GM23338 (cell line): ENCODE measurements at regions not wholly inside any gene's neighbourhood (a gene's known extent, or its start where the extent isn't known, plus 50 kb on each side); places are given as distances from the start of the nearest gene placed in this dataset.
"Not testable (repeated sequence)": the region's sequence is repeated elsewhere in the genome, so short reads cannot be mapped to it uniquely, and the experiment has no call there.

Source experiments
- ATAC-seq: fragments of 200-7000 bp; cut with Tn5 transposase; 3 replicates; pipeline ENCODE4 v1.9.1; 2020
- DNase-seq: peaks from one replicate; pipeline ENCODE4 v3.0.0-alpha.2; 2015; ENCODE audit warnings: low spot score
- H2AFZ ChIP-seq: fragments of 200-600 bp; sonication (generic); 2 replicates; pipeline ENCODE4 v1.8.0; 2016; ENCODE audit warnings: antibody characterized with exemption, mild to moderate bottlenecking, moderate library complexity
- H3F3A ChIP-seq: fragments of 200-600 bp; sonication (generic); replicated peaks from 2 replicates; pipeline ENCODE4 v1.8.0; 2017; ENCODE audit warnings: antibody characterized with exemption, mixed run types, low read depth
- H3K27ac ChIP-seq: fragments of 200-600 bp; sonication (generic); 2 replicates; pipeline ENCODE4 v1.6.1; 2016; ENCODE audit warnings: low read depth
- H3K27me3 ChIP-seq: fragments of 200-600 bp; sonication (generic); 2 replicates; pipeline ENCODE4 v1.8.0; 2016; ENCODE audit warnings: mild to moderate bottlenecking, mixed run types, moderate library complexity; ENCODE audit not compliant: insufficient read depth
- H3K36me3 ChIP-seq: fragments of 200-600 bp; sonication (generic); 2 replicates; pipeline ENCODE4 v1.8.0; 2016; ENCODE audit warnings: mild to moderate bottlenecking; ENCODE audit not compliant: insufficient read depth
- H3K4me1 ChIP-seq: fragments of 200-600 bp; sonication (generic); 2 replicates; pipeline ENCODE4 v1.8.0; 2016; ENCODE audit warnings: mild to moderate bottlenecking, moderate library complexity; ENCODE audit not compliant: insufficient read depth
- H3K4me2 ChIP-seq: fragments of 200-600 bp; sonication (generic); 2 replicates; pipeline ENCODE4 v1.7.1; 2017; ENCODE audit warnings: mixed run types
- H3K4me3 ChIP-seq: fragments of 200-600 bp; sonication (generic); 2 replicates; pipeline ENCODE4 v1.6.1; 2016; ENCODE audit warnings: mixed run types
- H3K79me2 ChIP-seq: fragments of 200-600 bp; sonication (generic); replicated peaks from 2 replicates; pipeline ENCODE4 v1.8.0; 2017; ENCODE audit warnings: mild to moderate bottlenecking; ENCODE audit not compliant: insufficient read depth
- H3K9me2 ChIP-seq: fragments of 200-600 bp; sonication (generic); 2 replicates; pipeline ENCODE4 v1.8.0; 2017; ENCODE audit not compliant: insufficient read depth
- H4K20me1 ChIP-seq: fragments of 200-600 bp; sonication (generic); replicated peaks from 2 replicates; pipeline ENCODE4 v1.8.0; 2017; ENCODE audit warnings: mild to moderate bottlenecking; ENCODE audit not compliant: insufficient read depth
- H3K27ac Mint-ChIP-seq: 2 replicates; pipeline ENCODE4 v1.8.0; 2020; ENCODE audit warnings: inconsistent platforms, mild to moderate bottlenecking, moderate library complexity, mixed read lengths
- H3K27me3 Mint-ChIP-seq: 3 replicates; pipeline ENCODE4 v1.8.0; 2022; ENCODE audit warnings: low read depth, mild to moderate bottlenecking, moderate library complexity, mixed read lengths, inconsistent platforms; ENCODE audit not compliant: insufficient read depth, poor library complexity
- H3K36me3 Mint-ChIP-seq: 3 replicates; pipeline ENCODE4 v1.8.0; 2021; ENCODE audit warnings: low read depth, mild to moderate bottlenecking, inconsistent platforms, moderate library complexity, mixed read lengths
- H3K4me1 Mint-ChIP-seq: 3 replicates; pipeline ENCODE4 v1.8.0; 2020; ENCODE audit warnings: mild to moderate bottlenecking, inconsistent platforms, mixed read lengths
- H3K4me3 Mint-ChIP-seq: 3 replicates; pipeline ENCODE4 v1.8.0; 2021; ENCODE audit warnings: moderate library complexity, mild to moderate bottlenecking, inconsistent platforms, mixed read lengths
- H3K9me3 Mint-ChIP-seq: 3 replicates; pipeline ENCODE4 v1.8.0; 2020; ENCODE audit warnings: moderate library complexity, mild to moderate bottlenecking, inconsistent platforms, mixed read lengths
- CREB1 ChIP-seq: fragments of 250-450 bp; sonication (Bioruptor Pico); IDR thresholded peaks from 2 replicates; pipeline ENCODE4 v1.5.0; 2020; ENCODE audit warnings: low read depth, mild to moderate bottlenecking, moderate library complexity
- CTCF ChIP-seq, 2 experiments: fragments of 200-600 bp in 1 of 2; sonication (generic) in 1 of 2; conservative IDR thresholded peaks; 2 replicates each; pipeline versions ENCODE4 v1.5.1 to v1.6.1; 2016 to 2017; ENCODE audit warnings: antibody characterized with exemption in 2 of 2, low read depth in 2 of 2, mild to moderate bottlenecking in 2 of 2, moderate library complexity in 1 of 2

DNA sequence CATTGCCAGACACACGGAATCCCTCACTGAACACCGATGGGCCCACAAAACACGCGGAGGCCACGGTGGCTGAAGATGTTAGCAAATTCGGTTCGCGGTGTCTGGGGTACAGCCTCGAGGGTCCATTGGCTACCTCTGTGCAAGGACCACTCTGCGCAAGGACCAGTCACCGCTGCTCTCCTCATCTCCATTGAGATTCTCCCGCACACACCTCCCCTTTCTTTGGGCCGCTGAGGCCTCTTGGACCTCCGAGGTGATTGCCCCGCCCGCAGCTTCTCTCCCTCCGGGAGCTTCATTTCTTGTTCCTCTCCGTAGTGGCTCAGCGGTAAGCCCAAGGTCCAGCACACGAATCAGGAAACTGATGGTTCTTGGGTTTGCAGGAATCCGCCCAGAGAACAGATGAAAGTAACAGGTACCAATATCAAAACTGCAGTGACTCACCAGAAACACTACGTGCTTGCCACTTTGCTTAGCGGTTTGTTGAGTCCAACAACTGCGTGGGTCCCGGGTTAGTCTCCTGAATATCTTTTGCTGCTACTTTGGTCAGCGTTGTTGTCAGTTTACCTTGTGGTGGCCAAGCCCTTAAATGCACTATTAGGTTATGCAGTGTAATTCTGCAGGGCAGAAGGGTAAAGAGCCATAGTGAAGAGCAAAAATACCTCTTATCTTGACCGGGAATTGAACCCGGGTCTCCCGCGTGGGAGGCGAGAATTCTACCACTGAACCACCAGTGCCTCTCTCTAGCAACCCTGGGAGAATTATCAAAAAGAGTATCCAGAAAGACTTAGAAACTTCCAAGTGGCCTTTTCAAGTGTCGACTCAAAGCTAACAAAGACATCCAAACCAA lies 126.8 kb downstream of the PPIAL4A start:
- not testable (repeated sequence) for H3K27ac Mint-ChIP-seq, H3K4me3 ChIP-seq, H3K9me3 Mint-ChIP-seq, H3K36me3 Mint-ChIP-seq, H2AFZ ChIP-seq, H3F3A ChIP-seq, H3K4me1 Mint-ChIP-seq, H3K27me3 ChIP-seq, H3K27ac ChIP-seq, H4K20me1 ChIP-seq, H3K79me2 ChIP-seq, H3K9me2 ChIP-seq, H3K36me3 ChIP-seq, H3K4me1 ChIP-seq, H3K4me2 ChIP-seq
- H3K4me3 Mint-ChIP-seq = peak overlapping the region; percentile 60; the same call in 2 of the 3 replicates
- peak; percentile 81 for DNase-seq
- peak; percentile 10; the same call in 1 of the 2 replicates for TF ChIP-seq CREB1 (CRISPR knock-in tag)
- ATAC-seq = peak; percentile 69
- H3K27me3 Mint-ChIP-seq = peaks cover 13% of the 10 kb centered on the region

DNA sequence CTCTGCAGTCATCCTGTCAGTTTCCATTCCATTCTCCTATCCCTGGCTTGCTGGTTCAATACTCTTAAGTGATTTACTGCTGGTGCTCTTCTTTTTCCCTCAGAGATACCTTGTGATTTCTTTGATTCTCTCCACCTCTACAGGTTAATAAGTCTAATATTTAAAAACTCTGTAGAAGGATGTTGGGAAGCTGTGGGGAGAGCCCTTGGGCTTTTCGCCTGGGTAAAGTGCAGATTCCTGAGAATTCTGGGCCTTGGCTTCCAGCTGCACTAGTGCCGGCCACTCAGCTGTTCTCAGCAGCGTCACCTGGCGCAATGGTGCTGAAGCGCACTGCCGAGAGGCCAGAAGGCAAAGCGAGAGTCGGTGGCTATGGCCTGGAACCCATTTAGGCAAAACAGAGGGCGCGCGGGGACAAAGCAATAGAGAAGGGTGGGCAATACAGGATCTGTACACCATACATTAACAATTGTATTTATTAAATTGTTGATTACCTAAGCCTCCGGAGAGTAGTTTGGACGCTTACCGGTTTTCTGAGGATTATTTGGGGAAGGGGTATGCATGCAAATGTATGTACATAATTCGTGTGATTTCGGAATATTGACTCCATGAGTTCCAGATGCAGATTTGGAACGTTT lies 130.3 kb downstream of the PPIAL4A start:
- H3K27me3 ChIP-seq, H3K79me2 ChIP-seq, H3K9me2 ChIP-seq, H3K4me2 ChIP-seq, H3K9me3 Mint-ChIP-seq, H3K4me1 Mint-ChIP-seq, H3K27me3 Mint-ChIP-seq, H3K4me1 ChIP-seq, H3K27ac ChIP-seq, H3K4me3 Mint-ChIP-seq, DNase-seq, H3K36me3 Mint-ChIP-seq, H3K27ac Mint-ChIP-seq, H3F3A ChIP-seq, H3K36me3 ChIP-seq, H4K20me1 ChIP-seq, H2AFZ ChIP-seq: not testable (repeated sequence)
- 0 out of 4 replicates have a peak, but pooled peaks of 1 of the 2 experiments have one; percentile 9 for TF ChIP-seq CTCF (conservative IDR thresholded peaks at IDR 0.05; ENCODE audit: low read depth in 2 of 2)
- H3K4me3 ChIP-seq = peak overlapping the region; percentile 48; the same call in 1 of the 2 replicates
- ATAC-seq = peak; percentile 77

DNA sequence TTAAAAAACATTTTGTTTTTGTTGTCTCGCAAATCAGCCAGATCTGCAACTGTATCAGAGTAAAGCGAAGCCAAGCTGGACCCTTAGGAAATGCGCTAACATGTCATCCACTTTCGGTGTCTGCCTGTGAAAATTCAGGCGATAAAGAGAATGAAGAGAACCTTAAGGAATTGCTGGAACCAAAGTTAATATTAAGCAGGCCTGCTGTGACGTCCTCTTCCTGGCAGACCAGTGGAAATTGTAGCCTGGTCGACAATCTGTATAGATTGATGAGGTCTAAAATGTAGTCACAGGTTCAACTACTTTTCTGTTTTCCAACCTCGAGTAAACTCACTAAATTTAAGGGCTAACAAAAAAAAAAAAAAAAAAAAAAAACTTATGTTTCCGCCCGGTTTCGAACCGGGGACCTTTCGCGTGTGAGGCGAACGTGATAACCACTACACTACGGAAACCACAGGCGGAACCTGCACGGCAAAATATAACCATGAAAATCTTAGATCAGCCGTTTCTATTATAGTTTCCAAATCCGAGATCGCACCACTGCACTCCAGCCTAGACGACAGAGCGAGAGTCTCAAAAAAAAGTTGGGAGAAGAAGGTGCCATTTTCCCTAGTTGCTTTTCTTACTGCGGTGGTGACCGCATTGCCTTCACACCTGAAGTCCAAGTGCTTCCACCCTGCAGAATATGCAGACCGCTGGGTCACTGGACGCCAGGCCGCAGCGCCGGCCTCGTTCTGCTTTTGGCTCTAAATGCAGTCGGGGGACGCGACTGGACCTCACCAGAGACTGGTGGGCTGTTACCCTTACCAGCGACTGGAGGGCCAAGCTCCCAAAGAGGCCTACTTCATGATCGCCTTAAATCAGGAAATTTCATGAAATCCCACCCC lies 131.0 kb downstream of the PPIAL4A start:
- DNase-seq = peak; percentile 57

GRCh38 chr1:121021716-121022115 lies 132.1 kb downstream of the PPIAL4A start:
- H3K27me3 Mint-ChIP-seq, H3K79me2 ChIP-seq, H4K20me1 ChIP-seq, H3K4me1 Mint-ChIP-seq, H3K27me3 ChIP-seq, H3K9me2 ChIP-seq, H3K9me3 Mint-ChIP-seq, H3F3A ChIP-seq, H3K27ac Mint-ChIP-seq, H3K27ac ChIP-seq, H3K36me3 Mint-ChIP-seq, H3K36me3 ChIP-seq, H3K4me1 ChIP-seq, H2AFZ ChIP-seq: not testable (repeated sequence)
- Histone ChIP-seq H3K4me2 (peak overlapping the region; percentile 81), H3K4me3 (peak overlapping the region; percentile 64)
- peak; percentile 0 for DNase-seq
- peak; percentile 26 for ATAC-seq
- peak overlapping the region; percentile 67; the same call in 2 of the 3 replicates for H3K4me3 Mint-ChIP-seq

More for the DNA sequence above, 131.0 kb downstream of the PPIAL4A start:
- ATAC-seq = peak; percentile 33
- peak overlapping the region; percentile 64 for H3K4me3 ChIP-seq
- not testable (repeated sequence) for H3K27ac ChIP-seq, H3F3A ChIP-seq, H3K9me2 ChIP-seq, H3K9me3 Mint-ChIP-seq, H3K27ac Mint-ChIP-seq, H2AFZ ChIP-seq, H3K27me3 Mint-ChIP-seq, H3K79me2 ChIP-seq, H3K27me3 ChIP-seq, H3K36me3 ChIP-seq, H4K20me1 ChIP-seq, H3K36me3 Mint-ChIP-seq, H3K4me1 Mint-ChIP-seq, H3K4me1 ChIP-seq
- H3K4me3 Mint-ChIP-seq = peak overlapping the region; percentile 80
- H3K4me2 ChIP-seq = peak overlapping the region; percentile 73; the same call in 1 of the 2 replicates

DNA sequence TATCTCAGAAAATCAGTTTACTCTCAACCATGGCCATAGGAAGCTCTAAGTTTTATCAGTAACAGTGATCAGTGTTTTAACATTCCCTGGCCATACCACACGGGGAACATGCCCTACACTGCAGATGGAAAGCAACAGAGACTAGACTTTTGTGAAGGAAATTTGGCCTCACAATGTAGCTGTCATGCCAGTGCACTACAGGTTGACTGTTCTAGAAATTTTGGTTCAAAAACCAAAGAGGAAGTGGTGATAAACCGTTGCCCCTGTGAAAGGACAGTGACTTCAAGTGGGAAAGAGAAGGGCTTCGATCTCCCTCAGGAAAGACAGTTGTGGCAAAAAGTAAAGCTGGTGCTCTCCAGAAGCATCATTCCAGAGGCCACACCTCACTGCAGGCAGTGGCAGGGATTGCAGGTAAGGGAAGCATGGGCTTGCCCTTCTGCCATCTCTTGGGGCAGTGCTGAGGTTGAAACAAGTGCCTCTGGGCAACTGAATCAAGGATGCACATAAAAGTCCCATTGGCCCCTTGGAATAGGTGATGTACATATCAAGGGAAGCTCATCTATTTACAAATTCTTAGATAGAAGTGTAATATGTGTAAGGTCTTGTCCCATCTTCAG lies 143.4 kb downstream of the PPIAL4A start:
- peak; percentile 82 for ATAC-seq
- H3K4me2 ChIP-seq, H3K4me3 Mint-ChIP-seq: not testable (repeated sequence)

More for the DNA sequence above, 143.4 kb downstream of the PPIAL4A start:
- H4K20me1 ChIP-seq, H2AFZ ChIP-seq, H3K4me1 Mint-ChIP-seq, H3K9me3 Mint-ChIP-seq, H3K4me1 ChIP-seq, H3K27me3 ChIP-seq, H3K4me3 ChIP-seq, H3K9me2 ChIP-seq, H3K36me3 Mint-ChIP-seq, H3K27me3 Mint-ChIP-seq, DNase-seq, H3K27ac Mint-ChIP-seq, H3K36me3 ChIP-seq, H3F3A ChIP-seq, H3K27ac ChIP-seq, H3K79me2 ChIP-seq: not testable (repeated sequence)
